ENCODE measurements at regions not wholly inside any gene's neighbourhood (a gene's known extent, or its start where the extent isn't known, plus 50 kb on each side); places are given as distances from the start of the nearest gene placed in this dataset.

DNA sequence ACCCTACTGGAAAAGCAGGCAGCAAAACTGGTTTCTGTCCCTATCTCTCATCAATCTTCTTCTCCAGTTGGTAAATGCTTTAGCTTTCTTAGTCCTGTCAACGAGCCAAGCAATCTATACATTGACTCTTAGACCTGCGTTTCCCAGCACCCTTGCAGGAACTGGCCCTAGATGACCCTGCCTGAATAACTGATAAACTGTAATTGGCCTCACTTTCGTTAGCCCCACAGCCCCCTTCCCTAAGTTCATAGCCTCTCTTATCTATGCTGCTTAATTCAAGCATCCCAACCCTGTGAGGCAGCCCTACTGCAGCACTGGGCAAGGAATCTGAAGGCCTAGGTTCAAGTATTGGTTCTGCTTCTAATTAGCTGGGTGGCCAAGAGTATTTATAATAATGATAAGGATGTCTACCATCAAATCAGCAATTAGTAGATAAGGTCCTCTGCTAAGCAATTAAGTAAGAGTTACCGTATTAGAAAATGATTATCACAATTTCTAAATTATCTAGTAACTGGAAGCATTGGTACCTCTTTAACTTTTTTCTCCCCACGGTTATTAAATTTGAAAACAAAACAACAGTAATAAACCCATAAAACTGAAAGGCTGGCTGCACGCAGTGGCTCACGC, 86.4 kb upstream of the RMDN2 start:
- ChIA-PET POLR2A (no interaction called here), CTCF (no interaction called here)
- no peaks in the 10 kb centered on the region for H3K4me1 ChIP-seq (ENCODE audit: control insufficient read depth, insufficient read depth, low read length)
- H3K36me3 ChIP-seq (ENCODE audit: control insufficient read depth, insufficient read depth, low read length) = no peaks in the 10 kb centered on the region
- no peak overlapping the region for H3K27ac ChIP-seq (ENCODE audit: low read length)
- no peak overlapping the region for H3K4me3 ChIP-seq (ENCODE audit: low read depth in 2 of 2, low read length in 2 of 2)
- in situ Hi-C loops (cut with HindIII; ENCODE audit: low pct_unique_long_range_greater_than_20kb, low sequenced_read_pairs) = no loop called here
- BruUV-seq (replicated peaks) = no TSS peak
- H3K27me3 ChIP-seq (ENCODE audit: control insufficient read depth, insufficient read depth, low read length) = peaks cover 2% of the 10 kb centered on the region; the same call in 1 of the 2 replicates
- no peaks in the 10 kb centered on the region for H3K9me3 ChIP-seq (ENCODE audit: control insufficient read depth, insufficient read depth, low read depth, low read length)
- intact Hi-C loops (cut with micrococcal nuclease; ENCODE audit: unreplicated experiment) = no loop called here
- no peak for TF ChIP-seq SIN3A (IDR thresholded peaks at IDR 0.05; ENCODE audit: borderline replicate concordance, insufficient read depth, low read depth, low read length)
- TF ChIP-seq, protein P1, sequence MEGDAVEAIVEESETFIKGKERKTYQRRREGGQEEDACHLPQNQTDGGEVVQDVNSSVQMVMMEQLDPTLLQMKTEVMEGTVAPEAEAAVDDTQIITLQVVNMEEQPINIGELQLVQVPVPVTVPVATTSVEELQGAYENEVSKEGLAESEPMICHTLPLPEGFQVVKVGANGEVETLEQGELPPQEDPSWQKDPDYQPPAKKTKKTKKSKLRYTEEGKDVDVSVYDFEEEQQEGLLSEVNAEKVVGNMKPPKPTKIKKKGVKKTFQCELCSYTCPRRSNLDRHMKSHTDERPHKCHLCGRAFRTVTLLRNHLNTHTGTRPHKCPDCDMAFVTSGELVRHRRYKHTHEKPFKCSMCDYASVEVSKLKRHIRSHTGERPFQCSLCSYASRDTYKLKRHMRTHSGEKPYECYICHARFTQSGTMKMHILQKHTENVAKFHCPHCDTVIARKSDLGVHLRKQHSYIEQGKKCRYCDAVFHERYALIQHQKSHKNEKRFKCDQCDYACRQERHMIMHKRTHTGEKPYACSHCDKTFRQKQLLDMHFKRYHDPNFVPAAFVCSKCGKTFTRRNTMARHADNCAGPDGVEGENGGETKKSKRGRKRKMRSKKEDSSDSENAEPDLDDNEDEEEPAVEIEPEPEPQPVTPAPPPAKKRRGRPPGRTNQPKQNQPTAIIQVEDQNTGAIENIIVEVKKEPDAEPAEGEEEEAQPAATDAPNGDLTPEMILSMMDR (IDR thresholded peaks at IDR 0.05) = no peak
- TF ChIP-seq TCF7L2 (IDR thresholded peaks at IDR 0.05; ENCODE audit: low read depth, low read length) = no peak
- TF ChIP-seq POLR2AphosphoS5 (IDR thresholded peaks at IDR 0.05; ENCODE audit: low read depth, low read length) = no peak
- ATAC-seq (no peak), DNase-seq (ENCODE audit: low read depth, low spot score) (no peak)

DNA sequence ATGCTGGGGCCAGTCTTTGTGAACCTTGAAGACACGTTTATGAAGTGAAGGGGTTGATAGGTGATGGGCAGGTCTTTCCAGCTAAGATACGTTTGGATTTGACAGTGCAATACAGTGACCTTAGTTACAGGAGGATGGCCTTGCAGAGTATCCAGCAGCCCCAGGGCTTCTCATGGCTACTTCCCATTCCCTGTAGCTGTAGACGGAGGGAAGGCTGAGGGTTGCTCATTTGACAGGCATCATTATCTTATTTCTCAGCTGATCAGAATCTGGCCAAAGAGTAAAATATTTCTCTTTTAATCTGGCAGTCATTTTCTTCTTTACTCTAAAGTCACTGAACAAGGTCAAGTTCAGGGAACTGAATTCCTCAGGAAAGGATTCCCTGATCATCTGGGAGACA, 85.1 kb upstream of the RMDN2 start:
- H3K36me3 ChIP-seq (ENCODE audit: control insufficient read depth, insufficient read depth, low read length) = no peaks in the 10 kb centered on the region
- no peaks in the 10 kb centered on the region for H3K4me1 ChIP-seq (ENCODE audit: control insufficient read depth, insufficient read depth, low read length)
- POLR2A ChIA-PET = interaction anchor here (0.8 kb wide), 1 partner anchor 326 kb away, joined by 3 read pairs; no protein-coding TSS in a partner anchor
- CTCF ChIA-PET = no interaction called here
- no peaks in the 10 kb centered on the region for H3K9me3 ChIP-seq (ENCODE audit: control insufficient read depth, insufficient read depth, low read depth, low read length)
- DNase-seq (ENCODE audit: low read depth, low spot score) = no peak
- no TSS peak for BruUV-seq (replicated peaks)
- intact Hi-C loops (cut with micrococcal nuclease; ENCODE audit: unreplicated experiment) (no loop called here), in situ Hi-C loops (cut with HindIII; ENCODE audit: low pct_unique_long_range_greater_than_20kb, low sequenced_read_pairs) (no loop called here)
- no peak for ATAC-seq
- no peak overlapping the region for H3K4me3 ChIP-seq (ENCODE audit: low read depth in 2 of 2, low read length in 2 of 2)
- H3K27ac ChIP-seq (ENCODE audit: low read length) = no peak overlapping the region
- H3K27me3 ChIP-seq (ENCODE audit: control insufficient read depth, insufficient read depth, low read length) = peaks cover 7% of the 10 kb centered on the region; the same call in 1 of the 2 replicates
- TF ChIP-seq SIN3A (IDR thresholded peaks at IDR 0.05; ENCODE audit: borderline replicate concordance, insufficient read depth, low read depth, low read length) (no peak), POLR2AphosphoS5 (IDR thresholded peaks at IDR 0.05; ENCODE audit: low read depth, low read length) (no peak), TCF7L2 (IDR thresholded peaks at IDR 0.05; ENCODE audit: low read depth, low read length) (no peak)
- TF ChIP-seq, protein P1 (IDR thresholded peaks at IDR 0.05) = no peak
- TF ChIP-seq, protein P2, sequence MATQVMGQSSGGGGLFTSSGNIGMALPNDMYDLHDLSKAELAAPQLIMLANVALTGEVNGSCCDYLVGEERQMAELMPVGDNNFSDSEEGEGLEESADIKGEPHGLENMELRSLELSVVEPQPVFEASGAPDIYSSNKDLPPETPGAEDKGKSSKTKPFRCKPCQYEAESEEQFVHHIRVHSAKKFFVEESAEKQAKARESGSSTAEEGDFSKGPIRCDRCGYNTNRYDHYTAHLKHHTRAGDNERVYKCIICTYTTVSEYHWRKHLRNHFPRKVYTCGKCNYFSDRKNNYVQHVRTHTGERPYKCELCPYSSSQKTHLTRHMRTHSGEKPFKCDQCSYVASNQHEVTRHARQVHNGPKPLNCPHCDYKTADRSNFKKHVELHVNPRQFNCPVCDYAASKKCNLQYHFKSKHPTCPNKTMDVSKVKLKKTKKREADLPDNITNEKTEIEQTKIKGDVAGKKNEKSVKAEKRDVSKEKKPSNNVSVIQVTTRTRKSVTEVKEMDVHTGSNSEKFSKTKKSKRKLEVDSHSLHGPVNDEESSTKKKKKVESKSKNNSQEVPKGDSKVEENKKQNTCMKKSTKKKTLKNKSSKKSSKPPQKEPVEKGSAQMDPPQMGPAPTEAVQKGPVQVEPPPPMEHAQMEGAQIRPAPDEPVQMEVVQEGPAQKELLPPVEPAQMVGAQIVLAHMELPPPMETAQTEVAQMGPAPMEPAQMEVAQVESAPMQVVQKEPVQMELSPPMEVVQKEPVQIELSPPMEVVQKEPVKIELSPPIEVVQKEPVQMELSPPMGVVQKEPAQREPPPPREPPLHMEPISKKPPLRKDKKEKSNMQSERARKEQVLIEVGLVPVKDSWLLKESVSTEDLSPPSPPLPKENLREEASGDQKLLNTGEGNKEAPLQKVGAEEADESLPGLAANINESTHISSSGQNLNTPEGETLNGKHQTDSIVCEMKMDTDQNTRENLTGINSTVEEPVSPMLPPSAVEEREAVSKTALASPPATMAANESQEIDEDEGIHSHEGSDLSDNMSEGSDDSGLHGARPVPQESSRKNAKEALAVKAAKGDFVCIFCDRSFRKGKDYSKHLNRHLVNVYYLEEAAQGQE (IDR thresholded peaks at IDR 0.05; ENCODE audit: insufficient read depth in 1 of 2, low read depth in 2 of 2, low read length in 1 of 2) = no peak
